Lung microvascular endothelial cell (primary cell): ENCODE measurements at regions not wholly inside any gene's neighbourhood (a gene's known extent, or its start where the extent isn't known, plus 50 kb on each side); places are given as distances from the start of the nearest gene placed in this dataset.

Experiments used
- DNase-seq, 2 donors: peaks; one replicate each; pipeline versions ENCODE4 v3.0.0 to v3.0.0-alpha.2; 2010; ENCODE audit warnings: low read depth in 2 of 2

GRCh38 chr4:46594661-46595060 lies 204.7 kb upstream of the GABRA2 start:
- DNase-seq, result no peak

DNA sequence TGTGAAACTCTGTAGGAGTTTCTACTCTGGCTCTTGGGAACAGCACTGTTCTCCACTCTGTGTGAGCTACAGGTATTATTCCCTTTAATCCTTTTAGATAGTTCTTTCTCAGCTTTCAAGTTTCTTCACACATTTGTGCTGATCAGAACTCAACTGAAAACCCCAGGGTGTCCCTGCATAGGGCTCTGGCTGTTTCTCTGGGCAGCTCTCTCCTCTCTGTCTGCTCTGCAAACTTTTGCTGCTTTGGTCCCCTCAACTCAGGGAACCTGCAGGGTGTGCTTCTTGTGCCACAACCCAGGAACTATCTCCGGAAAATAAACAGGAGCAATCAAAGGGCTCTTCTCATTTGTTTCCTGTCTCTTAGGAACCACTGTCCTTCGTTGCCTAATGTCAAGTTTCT lies 196.6 kb upstream of the GABRA2 start:
- DNase-seq, result no peak

DNA sequence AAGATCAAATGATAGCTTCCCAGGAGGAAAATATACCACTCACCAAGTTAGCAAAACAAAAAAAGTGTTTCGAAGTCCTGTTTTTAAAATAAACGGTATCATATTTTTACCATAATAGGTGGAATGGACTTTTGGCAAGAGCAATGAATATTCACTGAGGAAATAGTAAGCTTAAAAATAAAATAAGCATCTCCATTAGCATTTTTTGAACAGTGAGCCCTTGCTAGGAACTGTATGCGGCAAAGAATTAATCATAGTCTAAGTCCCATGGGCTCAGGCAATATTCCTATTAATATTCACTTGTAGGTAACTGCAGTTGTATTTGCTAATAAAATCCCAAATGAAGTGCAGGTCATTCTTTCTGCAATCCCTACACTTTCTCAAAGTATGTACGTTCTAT lies 191.7 kb upstream of the GABRA2 start:
- DNase-seq, result no peak

- DNase-seq, result no peak
These were observed 165.0 kb upstream of the GABRA2 start for GRCh38 chr4:46554760-46555465.

DNA sequence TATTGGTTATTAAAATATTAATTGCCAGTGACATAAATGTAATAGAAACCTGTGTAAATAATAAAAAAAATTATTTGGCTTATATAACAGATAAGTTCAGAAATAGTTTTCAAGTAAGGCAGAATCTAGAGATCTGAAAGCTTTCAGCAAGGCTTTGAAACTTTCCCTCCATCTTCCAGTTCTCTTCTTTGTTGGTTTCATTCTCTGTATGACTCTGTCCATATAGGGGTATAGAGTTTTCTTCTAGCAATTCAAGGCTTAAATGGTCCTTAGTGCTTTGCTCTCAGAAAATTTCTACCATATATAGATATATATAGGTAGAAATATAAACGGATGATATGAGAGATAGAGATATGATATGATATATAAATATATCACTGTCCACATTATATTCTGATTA lies 160.5 kb upstream of the GABRA2 start:
- DNase-seq, result no peak

GRCh38 chr4:46549125-46549524 lies 159.2 kb upstream of the GABRA2 start:
- DNase-seq, result no peak

DNA sequence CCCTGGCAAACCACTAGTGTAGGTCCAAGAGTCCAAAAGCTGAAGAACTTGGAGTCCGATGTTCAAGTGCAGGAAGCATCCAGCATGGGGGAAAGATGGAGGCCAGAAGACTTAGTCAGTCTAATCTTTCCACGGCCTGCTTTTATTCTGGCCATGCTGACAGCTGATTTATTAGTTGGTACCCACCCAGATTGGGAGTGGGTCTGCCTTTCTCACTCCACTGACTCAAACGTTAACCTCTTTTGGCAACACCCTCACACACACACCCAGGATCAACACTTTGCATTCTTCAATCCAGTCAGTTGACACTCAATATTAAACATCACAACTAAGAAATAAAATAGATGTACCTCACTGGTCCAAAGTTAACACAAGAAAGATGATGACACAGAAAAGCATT lies 134.8 kb upstream of the GABRA2 start:
- no peak for DNase-seq

- DNase-seq, result no peak
These were observed 130.4 kb upstream of the GABRA2 start for GRCh38 chr4:46520361-46520760.

DNA sequence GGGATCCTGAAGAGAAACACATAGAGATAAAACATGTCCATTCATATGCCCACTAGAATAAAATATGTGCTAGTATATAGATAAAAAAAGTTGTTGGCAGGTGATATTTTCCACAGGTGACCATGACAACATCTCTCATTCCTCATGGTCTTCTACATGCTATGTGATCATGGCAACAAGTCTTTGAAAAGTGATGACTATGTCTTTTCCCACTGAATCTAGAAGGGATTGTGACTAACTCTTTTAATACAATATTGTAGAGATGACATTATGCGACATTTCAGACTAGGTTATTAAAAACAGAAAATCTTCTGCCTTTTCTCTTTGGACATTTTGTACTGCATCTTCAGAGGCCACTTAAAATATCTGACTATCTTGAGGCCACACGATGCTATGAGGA lies 126.0 kb upstream of the GABRA2 start:
- no peak for DNase-seq

- no peak for DNase-seq
These were observed 118.3 kb upstream of the GABRA2 start for GRCh38 chr4:46508216-46508615.

- DNase-seq, result no peak
These were observed 116.9 kb upstream of the GABRA2 start for GRCh38 chr4:46506876-46507275.

DNA sequence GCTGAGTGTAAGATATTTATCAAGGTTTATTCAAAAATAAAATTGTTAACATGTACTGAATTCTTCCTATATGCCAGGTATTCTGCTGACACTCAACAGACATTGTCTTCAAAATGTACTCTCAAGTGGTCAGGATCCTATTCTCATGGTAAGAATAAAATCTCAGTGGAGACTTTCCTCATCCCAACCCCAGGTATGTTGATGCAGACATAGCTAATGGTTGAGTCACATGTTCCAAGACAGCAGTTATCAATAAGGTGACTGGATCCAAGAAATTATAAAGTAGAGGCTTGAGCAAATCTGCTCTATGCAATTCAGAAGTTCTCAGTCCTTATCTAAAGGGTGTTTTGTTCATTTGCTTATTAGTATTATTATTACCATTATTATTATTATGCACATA lies 115.2 kb upstream of the GABRA2 start:
- DNase-seq, result no peak

DNA sequence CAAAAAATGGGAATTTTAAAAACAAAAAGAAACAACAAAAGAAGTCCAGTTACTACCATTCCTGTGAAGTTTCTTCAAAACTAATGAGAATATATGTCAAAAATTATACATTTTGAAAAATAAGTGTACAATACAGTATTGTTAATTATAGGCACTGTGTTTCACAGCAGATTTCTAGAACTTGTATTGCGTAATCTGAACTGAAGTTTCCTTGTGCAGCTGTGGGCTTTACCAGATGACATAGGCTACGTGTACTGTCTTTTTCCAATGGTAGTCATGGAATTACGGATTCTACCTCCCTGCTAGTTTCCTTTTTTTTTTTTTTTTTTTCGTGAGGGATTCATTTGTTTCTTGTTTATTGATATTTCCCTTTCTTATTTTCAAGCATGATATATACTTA lies 113.8 kb upstream of the GABRA2 start:
- no peak for DNase-seq

- no peak for DNase-seq
These were observed 102.5 kb upstream of the GABRA2 start for GRCh38 chr4:46492394-46492793.

- DNase-seq, result no peak
These were observed 101.5 kb upstream of the GABRA2 start for GRCh38 chr4:46491455-46491854.

DNA sequence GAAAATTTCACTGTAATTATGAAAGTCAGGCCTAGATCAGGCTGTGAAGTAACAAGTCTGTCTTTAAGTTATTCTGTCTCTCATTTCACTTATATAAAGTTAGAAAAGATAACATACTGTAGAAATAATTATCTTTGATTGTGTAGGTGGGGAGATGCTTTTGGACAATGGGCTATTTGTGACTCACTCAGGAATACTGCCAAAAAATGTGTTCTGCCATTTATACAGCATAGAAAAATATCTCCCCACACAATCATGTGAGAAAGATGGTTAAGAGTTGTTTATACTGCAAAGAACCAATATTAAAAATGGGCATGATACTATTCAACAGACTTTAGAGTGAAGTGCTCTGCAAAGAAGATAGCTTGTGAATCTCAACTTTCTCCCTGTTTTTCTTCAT lies 95.0 kb upstream of the GABRA2 start:
- no peak for DNase-seq

DNA sequence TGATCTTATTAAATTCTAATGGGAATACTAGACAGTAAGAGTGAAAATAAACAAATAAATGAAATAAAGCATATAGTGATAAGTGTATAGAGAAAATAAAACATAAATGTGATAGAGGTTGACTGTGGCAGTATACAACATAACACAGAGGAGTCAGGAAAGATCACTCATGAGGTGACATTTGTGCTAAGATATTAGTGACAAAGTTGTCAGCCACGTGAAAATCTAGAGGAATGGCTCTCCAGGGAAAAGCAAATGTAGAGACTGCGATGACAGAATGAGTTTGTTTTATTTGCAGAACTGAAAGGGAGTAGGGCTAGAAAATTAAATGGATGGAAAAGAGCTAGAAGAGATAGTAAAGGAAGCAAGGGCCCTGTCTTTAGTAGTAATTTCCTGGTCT lies 72.8 kb upstream of the GABRA2 start:
- no peak for DNase-seq

GRCh38 chr4:46459308-46459707 lies 69.4 kb upstream of the GABRA2 start:
- no peak for DNase-seq

GRCh38 chr4:46450556-46450955 lies 60.6 kb upstream of the GABRA2 start:
- no peak for DNase-seq

- DNase-seq, result no peak
These were observed 55.9 kb upstream of the GABRA2 start for GRCh38 chr4:46445710-46446314.

- no peak for DNase-seq
These were observed 54.5 kb upstream of the GABRA2 start for GRCh38 chr4:46444318-46445000.

DNA sequence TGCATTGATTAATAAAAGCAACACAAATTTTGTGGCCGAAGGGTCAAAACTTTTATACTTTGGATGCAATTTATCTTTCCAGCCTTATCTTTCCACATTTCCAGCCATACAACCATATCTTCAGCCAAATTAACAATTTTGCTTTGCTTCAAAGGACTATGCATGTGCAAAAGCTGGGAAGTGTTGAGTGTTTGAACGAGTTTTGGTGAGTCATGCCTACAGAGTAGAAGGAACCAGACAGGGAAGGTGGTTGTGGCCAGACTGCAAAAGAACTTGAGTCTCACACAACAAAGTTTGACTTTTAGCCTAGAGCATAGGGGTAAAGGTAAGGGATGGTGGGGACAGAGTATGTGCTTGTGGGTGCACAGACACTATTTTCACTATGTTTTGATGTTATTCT lies 53.0 kb upstream of the GABRA2 start:
- DNase-seq, result no peak
